ENCODE measurements at regions not wholly inside any gene's neighbourhood (a gene's known extent, or its start where the extent isn't known, plus 50 kb on each side); places are given as distances from the start of the nearest gene placed in this dataset.
"Not testable (repeated sequence)": the region's sequence is repeated elsewhere in the genome, so short reads cannot be mapped to it uniquely, and the experiment has no call there.

- H3K27ac ChIP-seq; H3K4me3 ChIP-seq; H3K36me3 ChIP-seq; H3K27me3 ChIP-seq; in situ Hi-C loops (cut with MboI; ENCODE audit: low sequenced_read_pairs in 4 of 4); H3K4me1 ChIP-seq; DNase-seq; intact Hi-C loops (cut with DNase I; ENCODE audit: low total_unique reads); H3K9me3 ChIP-seq: not testable (repeated sequence)
- peak in 1 of 2 donors; percentile 34 for ATAC-seq
Measured at GRCh38 chr2:111532682-111533556, 351.1 kb downstream of the ANAPC1 start.

DNA sequence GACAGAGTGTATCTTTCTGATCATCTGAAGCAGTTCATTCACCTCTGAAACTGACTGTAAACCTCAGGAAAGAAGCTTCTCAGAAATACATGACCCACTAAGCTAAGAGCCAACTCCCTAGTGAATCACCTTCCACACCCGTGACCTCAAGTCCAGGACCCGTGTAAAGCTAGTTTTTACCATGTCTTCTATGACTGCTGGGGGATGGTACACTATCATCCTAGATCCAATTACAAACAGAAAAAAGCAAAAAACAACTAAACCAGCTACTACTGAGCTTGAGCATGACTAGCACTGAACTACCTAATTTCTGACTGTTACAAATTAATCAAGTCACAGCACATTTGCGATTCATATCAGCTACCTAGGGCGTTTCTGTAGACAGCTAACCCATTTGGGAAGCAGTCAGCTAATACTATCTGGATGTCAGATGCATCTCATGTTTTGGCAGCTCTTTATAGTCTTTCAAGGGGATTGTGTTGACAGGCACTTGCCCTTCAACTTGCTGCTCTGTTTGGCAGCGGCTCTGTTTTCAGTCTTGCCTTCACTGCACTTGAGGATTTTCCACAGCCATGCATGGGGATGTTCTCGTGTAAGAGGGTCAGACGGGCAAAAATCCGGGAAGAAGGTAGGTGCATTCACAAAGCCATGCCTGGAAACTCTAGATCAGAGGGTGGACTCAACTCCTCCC, 350.3 kb downstream of the ANAPC1 start:
- in situ Hi-C loops (cut with MboI; ENCODE audit: low sequenced_read_pairs in 4 of 4); H3K36me3 ChIP-seq; DNase-seq; intact Hi-C loops (cut with DNase I; ENCODE audit: low total_unique reads); H3K9me3 ChIP-seq; H3K27me3 ChIP-seq; H3K4me3 ChIP-seq; H3K4me1 ChIP-seq; H3K27ac ChIP-seq: not testable (repeated sequence)
- ATAC-seq = peak; percentile 39 to 60

- DNase-seq (no peak), ATAC-seq (no peak)
- TF ChIP-seq, protein P1, sequence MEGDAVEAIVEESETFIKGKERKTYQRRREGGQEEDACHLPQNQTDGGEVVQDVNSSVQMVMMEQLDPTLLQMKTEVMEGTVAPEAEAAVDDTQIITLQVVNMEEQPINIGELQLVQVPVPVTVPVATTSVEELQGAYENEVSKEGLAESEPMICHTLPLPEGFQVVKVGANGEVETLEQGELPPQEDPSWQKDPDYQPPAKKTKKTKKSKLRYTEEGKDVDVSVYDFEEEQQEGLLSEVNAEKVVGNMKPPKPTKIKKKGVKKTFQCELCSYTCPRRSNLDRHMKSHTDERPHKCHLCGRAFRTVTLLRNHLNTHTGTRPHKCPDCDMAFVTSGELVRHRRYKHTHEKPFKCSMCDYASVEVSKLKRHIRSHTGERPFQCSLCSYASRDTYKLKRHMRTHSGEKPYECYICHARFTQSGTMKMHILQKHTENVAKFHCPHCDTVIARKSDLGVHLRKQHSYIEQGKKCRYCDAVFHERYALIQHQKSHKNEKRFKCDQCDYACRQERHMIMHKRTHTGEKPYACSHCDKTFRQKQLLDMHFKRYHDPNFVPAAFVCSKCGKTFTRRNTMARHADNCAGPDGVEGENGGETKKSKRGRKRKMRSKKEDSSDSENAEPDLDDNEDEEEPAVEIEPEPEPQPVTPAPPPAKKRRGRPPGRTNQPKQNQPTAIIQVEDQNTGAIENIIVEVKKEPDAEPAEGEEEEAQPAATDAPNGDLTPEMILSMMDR (IDR thresholded peaks at IDR 0.05 in 4 of 5, conservative IDR thresholded peaks at IDR 0.05 in 1 of 5) = no peak
- no peak for TF ChIP-seq POLR2A (IDR thresholded peaks at IDR 0.05)
- intact Hi-C loops (cut with DNase I; ENCODE audit: low total_unique reads) (no loop called here), in situ Hi-C loops (cut with MboI; ENCODE audit: low sequenced_read_pairs in 4 of 4) (no loop called here)
- Histone ChIP-seq H3K9me3 (no peaks in the 10 kb centered on the region), H3K27ac (no peak overlapping the region), H3K27me3 (no peaks in the 10 kb centered on the region), H3K4me3 (no peak overlapping the region), H3K36me3 (no peaks in the 10 kb centered on the region), H3K4me1 (no peaks in the 10 kb centered on the region)
Measured at GRCh38 chr2:111534910-111535352, 349.1 kb downstream of the ANAPC1 start.

DNA sequence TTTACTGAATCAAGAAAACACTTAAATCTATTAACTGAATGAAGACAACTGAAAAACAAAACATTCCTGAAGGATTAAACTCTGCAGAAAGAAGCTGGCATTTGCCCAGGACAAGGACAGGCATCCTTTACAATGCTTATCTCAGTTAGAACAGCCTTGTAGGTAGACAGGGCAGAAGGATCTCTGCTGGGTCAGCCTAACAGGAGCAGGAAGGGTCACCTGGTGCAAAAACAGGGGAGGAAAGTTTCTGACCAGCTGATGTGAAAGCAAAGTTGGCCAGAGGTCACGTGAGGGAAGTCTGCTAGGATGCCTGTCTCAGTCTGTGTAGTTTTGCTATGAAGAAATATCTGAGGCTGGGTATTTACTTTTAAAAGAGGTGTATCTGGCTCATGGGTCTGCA, 348.6 kb downstream of the ANAPC1 start:
- Histone ChIP-seq H3K27me3 (no peaks in the 10 kb centered on the region), H3K4me1 (no peaks in the 10 kb centered on the region), H3K9me3 (no peaks in the 10 kb centered on the region), H3K4me3 (no peak overlapping the region), H3K36me3 (no peaks in the 10 kb centered on the region), H3K27ac (no peak overlapping the region)
- in situ Hi-C loops (cut with MboI; ENCODE audit: low sequenced_read_pairs in 4 of 4) (no loop called here), intact Hi-C loops (cut with DNase I; ENCODE audit: low total_unique reads) (no loop called here)
- DNase-seq = no peak
- no peak for TF ChIP-seq POLR2A (IDR thresholded peaks at IDR 0.05)
- TF ChIP-seq, protein P1 (IDR thresholded peaks at IDR 0.05 in 4 of 5, conservative IDR thresholded peaks at IDR 0.05 in 1 of 5) = no peak
- ATAC-seq = no peak

GRCh38 chr2:111537078-111537655, 346.8 kb downstream of the ANAPC1 start:
- H3K36me3 ChIP-seq = no peaks in the 10 kb centered on the region
- no peaks in the 10 kb centered on the region for H3K4me1 ChIP-seq
- no peaks in the 10 kb centered on the region for H3K9me3 ChIP-seq
- no peak for DNase-seq
- intact Hi-C loops (cut with DNase I; ENCODE audit: low total_unique reads) = no loop called here
- in situ Hi-C loops (cut with MboI; ENCODE audit: low sequenced_read_pairs in 4 of 4) = no loop called here
- H3K4me3 ChIP-seq = no peak overlapping the region
- TF ChIP-seq, protein P1 (IDR thresholded peaks at IDR 0.05 in 4 of 5, conservative IDR thresholded peaks at IDR 0.05 in 1 of 5) = no peak
- no peak for TF ChIP-seq POLR2A (IDR thresholded peaks at IDR 0.05)
- no peak for ATAC-seq
- no peaks in the 10 kb centered on the region for H3K27me3 ChIP-seq
- H3K27ac ChIP-seq = no peak overlapping the region

DNA sequence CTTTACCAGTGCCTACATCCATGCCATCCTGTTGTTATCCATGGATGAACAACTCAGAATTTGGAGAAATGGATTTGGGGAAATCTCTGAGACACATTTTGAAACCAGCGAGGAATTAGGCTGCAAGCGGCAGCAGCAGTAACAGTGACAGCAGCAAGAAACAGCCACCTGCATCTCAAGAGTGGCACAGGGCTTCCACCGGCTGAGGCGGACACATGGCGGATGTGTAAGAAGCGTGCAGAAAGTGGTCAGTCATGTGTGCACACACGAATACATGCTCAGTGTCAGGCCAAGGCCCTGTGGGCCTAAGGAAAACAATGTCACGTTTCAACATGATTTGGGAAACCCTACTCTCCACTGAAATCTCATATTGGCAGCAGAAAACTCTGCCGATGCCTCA, 344.0 kb downstream of the ANAPC1 start:
- ATAC-seq; H3K36me3 ChIP-seq; H3K9me3 ChIP-seq; intact Hi-C loops (cut with DNase I; ENCODE audit: low total_unique reads); DNase-seq; H3K27me3 ChIP-seq; H3K4me3 ChIP-seq; in situ Hi-C loops (cut with MboI; ENCODE audit: low sequenced_read_pairs in 4 of 4); H3K27ac ChIP-seq; H3K4me1 ChIP-seq: not testable (repeated sequence)

GRCh38 chr2:111542120-111542774, 341.7 kb downstream of the ANAPC1 start:
- H3K4me1 ChIP-seq; H3K27me3 ChIP-seq; in situ Hi-C loops (cut with MboI; ENCODE audit: low sequenced_read_pairs in 4 of 4); H3K9me3 ChIP-seq; DNase-seq; ATAC-seq; H3K4me3 ChIP-seq; H3K27ac ChIP-seq; H3K36me3 ChIP-seq; intact Hi-C loops (cut with DNase I; ENCODE audit: low total_unique reads): not testable (repeated sequence)

DNA sequence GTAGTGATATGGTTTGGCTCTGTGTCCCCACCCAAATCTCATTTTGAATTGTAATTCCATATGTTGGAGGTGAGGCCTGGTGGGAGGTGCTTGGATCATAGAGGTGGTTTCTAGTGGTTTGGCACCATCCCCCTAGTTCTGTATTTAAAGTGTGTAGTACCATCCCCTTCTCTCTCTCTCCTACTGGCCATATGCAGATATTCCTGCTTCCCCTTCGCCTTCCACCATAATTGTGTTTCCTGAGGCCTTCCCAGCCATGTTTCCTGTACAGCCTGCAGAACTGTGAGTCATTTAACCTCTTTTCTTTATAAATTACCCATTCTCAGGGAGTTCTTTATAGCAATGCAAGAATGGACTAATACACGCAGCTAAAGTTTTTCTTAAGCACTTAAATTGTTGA, 340.0 kb downstream of the ANAPC1 start:
- H3K27me3 ChIP-seq; H3K9me3 ChIP-seq; DNase-seq; intact Hi-C loops (cut with DNase I; ENCODE audit: low total_unique reads); ATAC-seq; H3K4me3 ChIP-seq; H3K27ac ChIP-seq; in situ Hi-C loops (cut with MboI; ENCODE audit: low sequenced_read_pairs in 4 of 4); H3K4me1 ChIP-seq; H3K36me3 ChIP-seq: not testable (repeated sequence)
